ENCODE measurements at regions not wholly inside any gene's neighbourhood (a gene's known extent, or its start where the extent isn't known, plus 50 kb on each side); places are given as distances from the start of the nearest gene placed in this dataset.

- Histone ChIP-seq H3K4me3 (no peak overlapping the region), H3K4me1 (no peaks in the 10 kb centered on the region), H3K9me3 (no peaks in the 10 kb centered on the region), H3K27ac (no peak overlapping the region), H3K27me3 (no peaks in the 10 kb centered on the region), H3K36me3 (no peaks in the 10 kb centered on the region)
- no peak for TF ChIP-seq CTCF (IDR thresholded peaks at IDR 0.05)
- intact Hi-C loops (cut with DNase I), result no loop called here
- no peak for DNase-seq
- ATAC-seq, result no peak
Observed at GRCh38 chr1:112791723-112792104, 76.6 kb upstream of the PPM1J start.

- no peak for TF ChIP-seq CTCF (IDR thresholded peaks at IDR 0.05)
- DNase-seq (no peak), ATAC-seq (no peak)
- Histone ChIP-seq H3K27me3 (no peaks in the 10 kb centered on the region), H3K27ac (no peak overlapping the region), H3K4me1 (no peaks in the 10 kb centered on the region), H3K36me3 (no peaks in the 10 kb centered on the region), H3K4me3 (no peak overlapping the region), H3K9me3 (no peaks in the 10 kb centered on the region)
- intact Hi-C loops (cut with DNase I), result no loop called here
Observed at GRCh38 chr1:112790920-112791722, 76.0 kb upstream of the PPM1J start.

- DNase-seq (no peak), ATAC-seq (no peak)
- H3K9me3 ChIP-seq, result no peaks in the 10 kb centered on the region
- no peak overlapping the region for H3K4me3 ChIP-seq
- no peak overlapping the region for H3K27ac ChIP-seq
- no peak for TF ChIP-seq CTCF (IDR thresholded peaks at IDR 0.05)
- H3K27me3 ChIP-seq, result no peaks in the 10 kb centered on the region
- intact Hi-C loops (cut with DNase I), result no loop called here
- no peaks in the 10 kb centered on the region for H3K4me1 ChIP-seq
- no peaks in the 10 kb centered on the region for H3K36me3 ChIP-seq
Observed at GRCh38 chr1:112788561-112788960, 73.4 kb upstream of the PPM1J start.

GRCh38 chr1:112788054-112788453 is 72.9 kb upstream of the PPM1J start:
- TF ChIP-seq CTCF (IDR thresholded peaks at IDR 0.05), result no peak
- intact Hi-C loops (cut with DNase I), result no loop called here

GRCh38 chr1:112783059-112783458 is 67.9 kb upstream of the PPM1J start:
- Histone ChIP-seq H3K9me3 (no peaks in the 10 kb centered on the region), H3K4me1 (no peaks in the 10 kb centered on the region), H3K36me3 (no peaks in the 10 kb centered on the region), H3K4me3 (no peak overlapping the region), H3K27ac (no peak overlapping the region), H3K27me3 (no peaks in the 10 kb centered on the region)
- DNase-seq (no peak), ATAC-seq (no peak)
- no peak for TF ChIP-seq CTCF (IDR thresholded peaks at IDR 0.05)
- intact Hi-C loops (cut with DNase I), result no loop called here

More at GRCh38 chr1:112788054-112788453, 72.9 kb upstream of the PPM1J start:
- H3K36me3 ChIP-seq, result no peaks in the 10 kb centered on the region
- no peak overlapping the region for H3K27ac ChIP-seq
- DNase-seq (no peak), ATAC-seq (no peak)
- no peaks in the 10 kb centered on the region for H3K9me3 ChIP-seq
- H3K4me3 ChIP-seq, result no peak overlapping the region
- H3K27me3 ChIP-seq, result no peaks in the 10 kb centered on the region
- H3K4me1 ChIP-seq, result no peaks in the 10 kb centered on the region
